ENCODE measurements at regions not wholly inside any gene's neighbourhood (a gene's known extent, or its start where the extent isn't known, plus 50 kb on each side); places are given as distances from the start of the nearest gene placed in this dataset.

- H3K4me3 ChIP-seq: no peak overlapping the region
- no peaks in the 10 kb centered on the region for H3K27me3 ChIP-seq (ENCODE audit: low read depth)
- no peak for ATAC-seq
- intact Hi-C loops (cut with DNase I): no loop called here
- TF ChIP-seq CTCF (IDR thresholded peaks at IDR 0.05): no peak
- H3K36me3 ChIP-seq: no peaks in the 10 kb centered on the region
- no peaks in the 10 kb centered on the region for H3K4me1 ChIP-seq
- no peak overlapping the region for H3K27ac ChIP-seq
- H3K9me3 ChIP-seq: no peaks in the 10 kb centered on the region
- no peak for DNase-seq
These were observed 320.3 kb upstream of the ZC3H12C start for GRCh38 chr11:109772892-109773291.

DNA sequence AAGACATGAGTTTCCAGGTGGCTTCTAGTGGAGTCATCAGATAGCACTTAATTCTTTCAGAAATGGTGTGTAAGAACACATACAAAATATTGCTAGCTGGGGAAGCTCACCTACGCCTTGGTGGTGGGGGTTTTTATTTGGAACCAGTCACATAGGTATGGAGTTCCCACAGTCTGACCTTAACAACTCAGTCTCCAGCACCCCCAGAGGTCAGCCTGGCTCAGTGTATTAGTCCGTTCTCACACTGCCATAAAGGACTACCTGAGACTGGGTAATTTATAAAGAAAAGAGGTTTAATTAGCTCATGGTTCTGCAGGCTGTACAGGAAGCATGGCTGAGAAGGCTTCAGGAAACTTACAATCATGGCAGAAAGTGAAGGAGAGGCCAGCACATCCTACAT is 317.5 kb upstream of the ZC3H12C start:
- Histone ChIP-seq H3K27ac (no peak overlapping the region), H3K9me3 (no peaks in the 10 kb centered on the region), H3K4me3 (no peak overlapping the region), H3K36me3 (no peaks in the 10 kb centered on the region), H3K4me1 (no peaks in the 10 kb centered on the region), H3K27me3 (ENCODE audit: low read depth) (no peaks in the 10 kb centered on the region)
- ATAC-seq: no peak
- no peak for DNase-seq
- intact Hi-C loops (cut with DNase I): no loop called here
- no peak for TF ChIP-seq CTCF (IDR thresholded peaks at IDR 0.05)

DNA sequence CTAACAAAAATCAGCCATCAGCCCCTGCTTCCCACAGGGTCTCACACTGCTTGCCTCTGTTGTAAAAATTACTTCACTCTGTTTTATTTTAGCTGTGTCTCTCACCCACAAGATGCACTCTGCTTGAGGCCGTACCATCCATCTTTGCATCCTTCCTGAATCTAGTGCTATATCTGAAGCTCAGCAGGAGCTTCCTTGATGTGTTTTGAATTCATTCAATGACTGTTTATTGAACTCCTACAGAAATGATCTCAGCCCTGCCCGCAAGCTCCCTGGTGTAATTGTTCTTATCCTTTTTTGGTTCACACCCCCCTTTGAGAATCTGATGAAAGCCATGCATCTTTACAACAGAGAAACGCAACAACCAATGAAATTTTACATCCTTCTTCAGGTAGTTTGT is 310.2 kb upstream of the ZC3H12C start:
- intact Hi-C loops (cut with DNase I): no loop called here
- no peaks in the 10 kb centered on the region for H3K27me3 ChIP-seq (ENCODE audit: low read depth)

DNA sequence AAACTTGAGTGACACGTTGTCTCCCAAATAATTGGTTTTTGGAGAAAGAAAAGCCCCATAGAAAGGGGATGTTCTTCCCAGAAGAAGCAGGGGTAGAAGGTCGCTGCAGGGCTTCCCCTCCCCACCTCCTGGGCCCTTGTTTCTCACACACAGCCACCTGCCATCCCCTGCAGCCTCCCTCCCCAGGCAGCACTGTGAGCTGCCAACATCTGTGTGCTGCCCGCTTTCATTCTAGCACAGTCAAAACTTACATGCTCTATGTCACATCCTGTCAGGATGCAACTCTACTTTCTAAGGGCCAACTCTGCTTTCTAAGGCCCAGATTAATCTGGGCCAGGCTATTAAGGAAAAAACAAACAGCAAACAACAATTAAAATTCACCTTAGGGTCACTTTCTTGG is 309.4 kb upstream of the ZC3H12C start:
- intact Hi-C loops (cut with DNase I): no loop called here
- Histone ChIP-seq H3K4me3 (no peak overlapping the region), H3K36me3 (no peaks in the 10 kb centered on the region), H3K27me3 (ENCODE audit: low read depth) (no peaks in the 10 kb centered on the region), H3K9me3 (no peaks in the 10 kb centered on the region), H3K4me1 (no peaks in the 10 kb centered on the region), H3K27ac (no peak overlapping the region)
- TF ChIP-seq CTCF (IDR thresholded peaks at IDR 0.05): no peak
- DNase-seq: no peak
- ATAC-seq: no peak

More for the DNA sequence above, 310.2 kb upstream of the ZC3H12C start:
- no peaks in the 10 kb centered on the region for H3K9me3 ChIP-seq
- no peak overlapping the region for H3K4me3 ChIP-seq
- H3K4me1 ChIP-seq: no peaks in the 10 kb centered on the region
- H3K27ac ChIP-seq: no peak overlapping the region
- no peak for TF ChIP-seq CTCF (IDR thresholded peaks at IDR 0.05)
- ATAC-seq: no peak
- DNase-seq: no peak
- no peaks in the 10 kb centered on the region for H3K36me3 ChIP-seq

DNA sequence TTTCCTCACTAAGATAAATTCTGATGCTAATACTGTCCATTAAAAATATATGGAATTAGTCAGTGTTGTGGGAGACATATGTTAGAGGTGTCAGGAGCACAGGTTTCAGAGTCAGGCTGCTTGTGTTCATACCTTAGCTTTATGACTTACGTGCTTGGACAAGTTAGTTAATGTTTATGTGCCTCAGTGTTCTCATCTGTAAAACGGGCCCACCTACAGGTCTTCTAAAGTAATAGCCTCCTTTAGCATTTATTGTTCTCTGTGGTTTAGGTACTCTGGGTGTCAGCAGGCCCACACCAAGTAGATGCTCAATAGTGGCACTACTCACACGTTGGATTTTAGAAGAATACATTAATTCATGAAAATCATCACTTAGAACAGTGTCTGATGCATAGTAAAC is 308.7 kb upstream of the ZC3H12C start:
- Histone ChIP-seq H3K36me3 (no peaks in the 10 kb centered on the region), H3K27ac (no peak overlapping the region), H3K27me3 (ENCODE audit: low read depth) (no peaks in the 10 kb centered on the region), H3K4me3 (no peak overlapping the region), H3K9me3 (no peaks in the 10 kb centered on the region), H3K4me1 (no peaks in the 10 kb centered on the region)
- ATAC-seq (no peak), DNase-seq (no peak)
- intact Hi-C loops (cut with DNase I): no loop called here
- no peak for TF ChIP-seq CTCF (IDR thresholded peaks at IDR 0.05)

DNA sequence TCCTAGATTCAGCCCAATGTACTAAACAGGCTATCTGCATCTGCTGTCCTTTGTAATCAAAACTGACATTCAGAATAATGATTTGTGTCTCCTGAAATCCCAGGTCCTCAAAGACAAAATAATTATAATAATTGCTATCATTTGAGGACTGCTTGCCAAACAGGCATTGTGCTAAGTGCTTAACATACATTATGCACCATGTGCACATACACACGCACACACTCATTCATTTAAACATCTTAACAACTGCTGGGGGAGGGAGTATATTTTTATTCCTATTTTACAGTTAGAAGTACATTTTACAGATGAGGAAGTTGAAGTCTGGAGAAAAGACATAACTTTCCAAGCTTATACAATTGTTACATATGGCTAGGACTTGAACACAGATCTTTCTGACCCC is 308.0 kb upstream of the ZC3H12C start:
- Histone ChIP-seq H3K27me3 (ENCODE audit: low read depth) (no peaks in the 10 kb centered on the region), H3K4me3 (no peak overlapping the region), H3K9me3 (no peaks in the 10 kb centered on the region), H3K36me3 (no peaks in the 10 kb centered on the region), H3K4me1 (no peaks in the 10 kb centered on the region), H3K27ac (no peak overlapping the region)
- TF ChIP-seq CTCF (IDR thresholded peaks at IDR 0.05): no peak
- no peak for ATAC-seq
- intact Hi-C loops (cut with DNase I): no loop called here
- DNase-seq: no peak
